K562 (cell line): ENCODE measurements at regions not wholly inside any gene's neighbourhood (a gene's known extent, or its start where the extent isn't known, plus 50 kb on each side); places are given as distances from the start of the nearest gene placed in this dataset.

Source experiments
- ARHGAP35 ChIP-seq: fragments of 450-650 bp; IDR thresholded peaks from 2 replicates; pipeline ENCODE4 v1.6.1; 2018; ENCODE audit not compliant: partially characterized antibody
- CBFA2T2 ChIP-seq: fragments of 450-650 bp; conservative IDR thresholded peaks from 2 replicates; pipeline ENCODE4 v1.6.1; 2017; ENCODE audit warnings: mild to moderate bottlenecking
- EGR1 ChIP-seq: fragments of 450-650 bp; conservative IDR thresholded peaks from 2 replicates; pipeline ENCODE4 v1.6.1; 2017; ENCODE audit warnings: mild to moderate bottlenecking
- EP300 ChIP-seq: IDR thresholded peaks from 2 replicates; pipeline ENCODE4 v1.6.1; 2012; ENCODE audit warnings: low read length, improper control_type of control experiment
- ESRRB ChIP-seq: fragments of 250-450 bp; sonication (Bioruptor Pico); IDR thresholded peaks from 2 replicates; pipeline ENCODE4 v1.5.0; 2020; ENCODE audit warnings: mild to moderate bottlenecking, moderate library complexity, borderline replicate concordance
- FUS ChIP-seq: fragments of 200-400 bp; formaldehyde crosslinking; optimal IDR thresholded peaks from 2 replicates; pipeline ENCODE3; 2017; ENCODE audit warnings: low read depth, low read length
- KAT2B ChIP-seq: IDR thresholded peaks from one replicate; pipeline ENCODE4 v1.6.1; 2012; ENCODE audit warnings: low read depth, mild to moderate bottlenecking, control low read depth, inconsistent platforms, low read length, moderate library complexity
- MAX ChIP-seq: sonication (generic); formaldehyde crosslinking; IDR thresholded peaks from 2 replicates; pipeline ENCODE4 v1.9.0; 2022; ENCODE audit warnings: mild to moderate bottlenecking, missing genetic modification reagents
- MBD2 ChIP-seq: sonication (generic); IDR thresholded peaks from 2 replicates; pipeline ENCODE4 v1.6.1; 2016; ENCODE audit warnings: low read depth, borderline replicate concordance
- MYBL2 ChIP-seq, 2 experiments: fragments of 450-650 bp in 1 of 2; sonication (generic) in 1 of 2; formaldehyde crosslinking in 1 of 2; IDR thresholded peaks; 2 replicates each; pipeline versions ENCODE4 v1.6.1 to v1.8.1; 2017 to 2022; ENCODE audit warnings: borderline replicate concordance in 1 of 2, inconsistent platforms in 1 of 2, low read depth in 1 of 2, mild to moderate bottlenecking in 1 of 2, missing genetic modification reagents in 1 of 2, moderate library complexity in 1 of 2
- PHF21A ChIP-seq: fragments of 450-650 bp; IDR thresholded peaks from 2 replicates; pipeline ENCODE4 v1.6.1; 2017; ENCODE audit warnings: low read depth, borderline replicate concordance
- PML ChIP-seq: IDR thresholded peaks from 2 replicates; pipeline ENCODE4 v1.6.1; 2012; ENCODE audit warnings: low read length, inconsistent platforms
- POLR2A ChIP-seq: fragments of 450-650 bp; conservative IDR thresholded peaks from 2 replicates; pipeline ENCODE4 v1.6.1; 2016
- POLR3A ChIP-seq: IDR thresholded peaks from 2 replicates; pipeline ENCODE4 v1.6.1; 2011; ENCODE audit warnings: borderline replicate concordance, mild to moderate bottlenecking, moderate library complexity; ENCODE audit not compliant: insufficient read length, insufficient read depth; ENCODE audit errors: extremely low read depth
- PRDM10 ChIP-seq: fragments of 450-650 bp; IDR thresholded peaks from 2 replicates; pipeline ENCODE4 v1.6.1; 2018; ENCODE audit not compliant: partially characterized antibody
- RFX5 ChIP-seq: IDR thresholded peaks from 2 replicates; pipeline ENCODE4 v1.6.1; 2011; ENCODE audit warnings: low read depth, mild to moderate bottlenecking, improper control_type of control experiment, low read length
- SPI1 ChIP-seq: IDR thresholded peaks from 2 replicates; pipeline ENCODE4 v1.6.1; 2011; ENCODE audit warnings: low read depth, low read length, control low read depth, borderline replicate concordance
- TEAD1 ChIP-seq, 2 experiments: fragments of 450-650 bp in 1 of 2; sonication (generic) in 1 of 2; formaldehyde crosslinking; IDR thresholded peaks; 2 replicates each; pipeline versions ENCODE4 v1.4.0 to v1.8.0; 2020 to 2022; ENCODE audit warnings: mild to moderate bottlenecking in 2 of 2, missing genetic modification reagents in 1 of 2
- TRIM24 ChIP-seq, 2 experiments: fragments of 450-650 bp; IDR thresholded peaks; 2 replicates each; pipeline ENCODE4 v1.6.1; 2016
- ZKSCAN1 ChIP-seq: fragments of 150-350 bp; IDR thresholded peaks from 2 replicates; pipeline ENCODE4 v1.6.1; 2016; ENCODE audit warnings: low read depth, low read length
- ZNF311 ChIP-seq: fragments of 250-450 bp; sonication (Bioruptor Pico); IDR thresholded peaks from 2 replicates; pipeline ENCODE4 v1.4.0; 2020; ENCODE audit warnings: mild to moderate bottlenecking, moderate library complexity
- ZNF592 ChIP-seq: fragments of 450-650 bp; IDR thresholded peaks from 2 replicates; pipeline ENCODE4 v1.6.1; 2017; ENCODE audit warnings: antibody characterized with exemption, mild to moderate bottlenecking

- TF ChIP-seq ZNF592 (no peak), MBD2 (no peak), ZNF311 (CRISPR knock-in tag) (no peak), EP300 (peak; percentile 6; the same call in 1 of the 2 replicates), MYBL2 (IDR thresholded peaks at IDR 0.05; ENCODE audit: low read depth) (no peak), MYBL2 (CRISPR knock-in tag; IDR thresholded peaks at IDR 0.05; ENCODE audit: borderline replicate concordance) (no peak), MAX (CRISPR knock-in tag) (no peak), ESRRB (no peak), PML (no peak), ZKSCAN1 (no peak), KAT2B (no peak), POLR2A (no peak), POLR3A (no peak), CBFA2T2 (peak; percentile 59), PHF21A (no peak), ARHGAP35 (no peak), SPI1 (no peak), PRDM10 (peak; percentile 47), EGR1 (no peak), TEAD1 (CRISPR knock-in tag; IDR thresholded peaks at IDR 0.05) (peak in 1 of 2 experiments; percentile 42; a peak in 1 of 4 replicates), RFX5 (no peak), FUS (no peak), TRIM24 (IDR thresholded peaks at IDR 0.05) (peak in 1 of 2 experiments; percentile 36; a peak in 1 of 4 replicates)
Measured at GRCh38 chr6:14807130-14807529, 438.7 kb upstream of the JARID2 start (continued).
